NCI-H128 (cell line): ENCODE measurements at regions not wholly inside any gene's neighbourhood (a gene's known extent, or its start where the extent isn't known, plus 50 kb on each side); places are given as distances from the start of the nearest gene placed in this dataset.

Experiments used
- DNase-seq: peaks from one replicate; lab custom pipeline; 2025; ENCODE audit not compliant: unreplicated experiment; lab: John Stamatoyannopoulos, UW

GRCh38 chr9:12930906-12931305 is 156.1 kb downstream of the LURAP1L start:
- DNase-seq = no peak

DNA sequence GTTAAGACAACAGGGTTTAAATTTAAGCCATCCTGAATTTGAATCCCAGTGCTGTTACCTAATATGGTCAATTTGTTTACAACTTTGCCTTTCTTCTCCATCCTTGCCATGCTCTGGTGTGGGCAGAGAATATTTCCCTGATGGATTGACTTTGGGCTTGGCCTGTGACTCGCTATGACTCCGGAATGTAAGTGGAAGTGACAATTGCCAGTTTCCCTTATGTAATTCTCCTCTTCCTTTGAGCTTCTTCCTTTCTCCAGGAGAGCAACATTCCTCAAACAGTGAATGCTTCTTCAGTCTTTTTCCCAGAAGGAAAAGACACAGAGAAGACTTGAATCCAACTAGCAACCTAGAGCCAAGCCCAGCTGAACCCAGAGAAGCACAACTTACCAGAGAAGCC is 159.1 kb downstream of the LURAP1L start:
- no peak for DNase-seq

- DNase-seq = no peak
Measured at GRCh38 chr9:12934545-12935272, 159.9 kb downstream of the LURAP1L start.

DNA sequence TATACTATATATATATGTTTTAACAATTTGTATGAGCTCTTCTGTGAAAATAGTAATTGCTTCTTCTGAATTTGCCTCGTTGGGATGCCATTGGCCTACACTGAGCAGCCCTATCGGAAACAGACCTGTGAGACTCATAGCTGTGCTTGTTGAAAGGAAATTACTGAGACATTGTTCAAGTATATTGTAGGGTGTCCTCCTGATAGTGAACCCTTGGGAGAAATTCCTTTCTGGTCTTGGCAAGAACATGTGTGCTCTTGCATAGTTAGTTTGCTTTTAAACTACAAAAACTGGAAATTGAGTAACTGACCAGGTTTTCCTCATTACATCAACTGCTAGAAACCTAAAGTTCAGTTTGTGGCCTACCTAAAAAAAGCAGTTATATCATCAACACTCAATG is 160.9 kb downstream of the LURAP1L start:
- no peak for DNase-seq

DNA sequence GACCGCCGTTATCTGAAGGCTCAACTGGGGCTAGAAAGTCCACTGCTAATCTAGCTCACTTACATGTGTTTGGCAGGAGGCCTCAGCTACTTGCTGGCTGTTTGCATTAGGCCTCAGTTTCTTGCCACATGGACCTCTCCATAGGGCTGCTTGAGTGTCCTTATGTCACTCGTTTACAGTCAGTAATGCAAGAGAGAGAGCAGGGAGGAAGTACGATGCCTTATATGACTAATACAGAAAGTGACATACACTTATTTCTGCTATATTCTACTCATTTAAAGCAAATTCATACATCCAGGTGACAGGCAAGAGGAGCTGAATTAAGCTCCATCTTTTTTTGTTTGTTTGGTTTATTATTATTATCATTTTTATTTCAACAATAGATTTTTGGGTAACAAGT is 179.6 kb downstream of the LURAP1L start:
- DNase-seq = no peak

DNA sequence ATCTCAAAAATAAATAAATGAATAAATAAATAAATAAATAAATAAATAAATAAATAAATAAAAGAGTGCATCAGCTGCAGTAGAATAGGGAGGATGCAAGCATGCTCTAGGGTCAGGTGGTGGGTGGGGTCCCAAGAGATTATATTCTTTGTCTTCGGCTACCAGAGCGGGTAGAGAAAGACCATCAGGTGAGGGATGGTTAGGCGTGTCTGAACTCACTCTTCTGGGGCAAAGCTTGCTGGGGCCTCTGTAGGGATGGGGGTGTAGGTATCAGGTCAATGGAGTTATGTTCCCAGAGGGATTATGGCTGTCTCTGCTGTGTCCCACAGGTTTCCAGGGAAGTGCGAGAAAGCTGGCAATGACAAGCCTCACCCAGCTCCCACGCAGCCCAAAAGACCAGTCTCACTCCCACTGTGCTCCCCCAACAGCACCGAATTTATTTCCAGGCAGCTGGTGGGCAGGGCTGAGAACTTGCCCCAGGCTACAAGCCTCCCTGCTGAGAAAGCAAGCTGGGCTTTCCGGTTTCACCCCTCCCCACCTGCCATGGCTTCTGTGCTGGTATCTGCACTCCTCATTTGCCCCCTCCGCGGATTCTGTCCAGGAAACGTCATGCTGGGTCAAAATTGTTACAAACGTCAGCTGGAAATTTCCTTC is 180.8 kb downstream of the LURAP1L start:
- no peak for DNase-seq

GRCh38 chr9:12956261-12956660 is 181.4 kb downstream of the LURAP1L start:
- no peak for DNase-seq

- no peak for DNase-seq
Measured at GRCh38 chr9:12956805-12957204, 182.0 kb downstream of the LURAP1L start.

GRCh38 chr9:12958279-12958678 is 183.5 kb downstream of the LURAP1L start:
- no peak for DNase-seq

DNA sequence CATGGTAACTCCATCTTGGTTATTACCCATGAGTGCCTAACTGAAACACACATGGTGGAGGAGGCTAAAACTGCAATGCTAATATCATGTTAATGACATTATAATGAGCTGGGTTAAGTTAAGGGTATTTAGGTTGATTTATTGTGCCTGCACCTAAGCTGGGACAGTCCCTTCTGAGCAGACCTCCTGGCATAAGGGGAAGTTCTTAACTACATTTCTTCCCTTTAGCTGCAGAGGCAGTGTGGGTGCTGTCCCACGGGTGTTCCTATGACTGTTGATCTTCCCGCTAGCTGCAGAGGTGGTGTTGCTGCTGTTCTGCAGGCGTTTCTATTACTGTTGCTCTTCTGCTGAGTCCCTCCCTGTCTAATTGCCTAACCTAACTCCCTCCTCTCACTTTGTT is 183.9 kb downstream of the LURAP1L start:
- no peak for DNase-seq

DNA sequence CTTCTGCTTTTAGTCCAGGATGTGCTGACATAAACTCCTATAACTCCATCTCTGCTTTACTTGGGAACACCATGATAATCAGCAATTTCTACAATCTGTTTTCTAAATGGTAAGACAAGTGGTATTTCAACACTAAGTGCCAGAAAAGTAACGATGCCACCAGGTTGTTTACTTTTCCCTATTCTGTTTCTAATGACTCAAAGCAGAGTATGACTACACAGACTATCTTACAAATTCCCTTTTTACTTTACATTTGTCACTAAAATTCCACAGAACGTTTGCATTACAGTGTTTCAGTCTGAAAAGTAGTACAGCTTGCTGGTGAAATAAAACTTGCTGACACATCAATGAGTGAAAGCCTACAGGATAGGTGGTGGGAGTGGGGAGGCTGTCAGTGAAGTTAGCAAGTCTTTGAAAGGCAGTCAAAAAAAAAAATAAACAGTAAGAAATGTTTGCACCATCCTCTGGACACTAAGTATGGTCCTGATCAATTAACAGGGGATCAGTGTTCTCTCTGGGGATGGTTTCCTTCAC is 186.5 kb downstream of the LURAP1L start:
- DNase-seq = no peak

DNA sequence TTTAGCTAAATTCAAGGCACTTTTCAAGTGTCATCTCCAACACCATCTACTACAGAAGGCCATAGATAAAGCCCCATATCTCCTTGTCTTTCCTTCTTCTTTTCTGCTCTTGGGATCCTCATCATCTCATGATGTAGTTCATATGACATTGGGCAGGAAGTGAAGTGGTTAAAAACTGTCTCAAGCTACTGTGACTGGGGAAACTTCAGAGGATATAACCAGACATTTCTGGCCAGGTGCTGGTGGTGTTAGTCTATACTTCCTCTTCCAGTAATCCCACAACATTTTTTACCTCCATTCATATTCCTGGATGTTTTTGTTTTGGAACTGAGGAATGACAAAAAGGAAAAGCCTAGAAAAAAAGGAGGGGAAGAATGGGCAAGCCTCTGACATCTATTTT is 188.7 kb downstream of the LURAP1L start:
- no peak for DNase-seq

DNA sequence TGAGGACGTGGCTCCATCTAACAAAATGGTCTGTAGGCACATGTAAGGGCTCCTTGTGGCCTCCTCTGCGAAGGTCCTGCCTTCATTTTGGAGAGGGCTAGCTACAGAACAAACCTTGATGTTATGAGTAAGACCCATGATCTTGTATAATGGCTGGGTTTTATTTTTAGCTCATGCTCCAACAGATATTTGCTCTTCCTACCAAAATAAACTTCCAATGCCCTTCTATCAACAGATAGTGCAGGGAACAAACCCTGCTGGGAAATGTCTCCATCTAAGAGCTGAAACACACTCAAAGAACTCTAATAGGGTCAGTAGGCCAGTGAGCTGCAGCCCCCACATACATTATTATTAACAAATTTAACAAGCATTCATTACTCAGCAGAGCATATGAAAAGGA is 189.5 kb downstream of the LURAP1L start:
- no peak for DNase-seq

- DNase-seq = no peak
Measured at GRCh38 chr9:12965303-12965702, 190.5 kb downstream of the LURAP1L start.

DNA sequence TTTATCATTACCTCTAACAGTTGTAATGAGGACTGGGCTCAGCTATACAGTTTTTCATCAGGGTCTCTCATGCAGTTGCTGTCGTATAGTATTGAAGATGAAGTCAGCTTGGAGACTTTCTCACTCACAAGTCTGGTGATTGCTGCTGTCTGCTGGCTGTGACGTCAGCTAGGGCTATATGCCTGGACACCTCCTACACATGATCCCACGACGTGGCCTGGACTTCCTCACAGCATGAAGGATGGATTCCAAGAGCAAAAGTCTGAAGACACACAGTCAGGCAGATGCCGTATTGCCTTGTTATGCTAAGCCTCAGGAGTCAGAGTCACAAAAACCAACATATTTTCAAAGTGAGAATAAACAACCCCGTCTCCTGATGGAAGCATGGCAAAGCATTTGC is 193.3 kb downstream of the LURAP1L start:
- DNase-seq = no peak

DNA sequence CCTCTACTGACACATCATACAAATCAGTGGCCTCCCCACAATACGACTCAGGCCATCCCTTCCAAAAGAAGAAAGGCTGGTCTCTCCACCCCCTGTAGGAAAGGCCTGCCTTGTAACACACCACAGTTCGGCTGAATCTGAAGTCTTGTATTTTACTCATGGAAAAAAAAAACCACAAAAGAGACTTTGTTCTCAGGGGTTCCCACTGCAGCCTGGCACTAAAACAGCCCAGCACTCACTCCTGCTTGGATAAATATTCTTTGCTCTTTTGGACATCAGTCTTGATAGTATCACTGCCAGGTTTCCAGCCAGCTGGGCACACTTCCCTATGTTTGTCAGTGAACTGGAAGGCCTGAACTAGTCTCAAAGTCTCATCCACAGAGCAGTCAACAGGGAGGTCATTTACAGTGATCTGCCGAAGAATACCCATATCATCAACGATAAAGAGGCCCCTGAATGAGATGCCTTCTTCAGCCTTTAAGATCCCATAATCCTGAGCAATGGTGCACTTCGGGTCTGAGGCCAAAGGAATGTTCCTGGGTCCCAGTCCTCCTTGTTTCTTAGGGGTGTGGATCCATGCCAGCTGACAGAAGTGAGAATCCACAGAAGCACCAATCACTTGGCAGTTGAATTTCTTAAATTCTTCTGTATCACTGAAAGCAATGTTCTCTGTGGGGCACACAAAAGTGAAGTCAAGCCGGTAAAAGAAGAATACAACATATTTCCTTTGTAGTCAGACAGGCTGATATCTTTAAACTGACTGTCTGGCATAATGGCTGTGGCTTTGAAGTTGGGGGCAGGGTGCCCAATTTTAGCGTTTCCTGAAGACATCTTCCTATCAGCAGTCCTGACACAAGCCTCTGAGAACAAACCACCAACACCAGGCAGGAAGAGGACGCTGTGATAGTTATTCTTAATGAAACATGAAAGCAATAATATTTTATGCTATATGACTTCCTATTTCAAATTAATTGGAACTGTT is 198.1 kb downstream of the LURAP1L start:
- no peak for DNase-seq

- DNase-seq = no peak
Measured at GRCh38 chr9:12973710-12974109, 198.9 kb downstream of the LURAP1L start.

- DNase-seq = no peak
Measured at GRCh38 chr9:12974671-12975070, 199.9 kb downstream of the LURAP1L start.

DNA sequence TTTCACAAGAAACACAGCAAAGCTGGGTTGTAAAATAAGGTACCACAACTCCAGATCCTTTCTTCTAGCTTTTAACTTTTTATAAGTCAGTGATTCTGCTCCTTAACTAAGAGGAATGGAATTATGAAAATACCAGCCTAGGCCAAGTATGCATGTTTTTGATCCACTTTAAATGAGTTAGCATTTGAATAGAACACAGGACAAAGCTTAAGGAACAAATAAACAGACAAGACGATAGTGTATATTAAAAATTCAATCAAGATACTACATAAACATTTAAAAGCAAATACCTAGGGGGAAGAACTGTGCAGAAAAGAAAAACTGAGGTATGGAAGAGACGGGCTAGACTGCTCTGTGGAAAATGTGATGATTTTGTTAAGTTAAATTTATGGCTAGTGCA is 200.7 kb downstream of the LURAP1L start:
- DNase-seq = no peak

GRCh38 chr9:12980085-12980851 is 205.4 kb downstream of the LURAP1L start:
- DNase-seq = no peak

DNA sequence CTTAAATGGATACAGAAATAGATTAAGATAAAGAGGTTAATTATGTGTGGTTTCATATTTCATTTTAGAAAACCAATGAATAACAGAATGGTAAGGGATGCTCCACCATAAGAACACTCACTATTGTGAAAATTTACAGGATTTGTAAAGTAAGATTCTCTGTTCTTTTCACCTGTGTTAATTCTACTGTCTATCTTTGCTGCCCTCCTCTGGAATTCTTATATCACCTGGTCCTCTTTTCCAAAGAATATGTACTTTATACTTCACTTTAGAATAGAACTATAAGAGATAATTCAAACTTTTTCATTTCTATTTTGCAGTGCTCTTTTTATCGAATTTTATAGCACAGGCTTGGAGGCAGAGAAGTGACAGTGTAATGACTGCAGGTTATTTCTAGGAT is 213.4 kb downstream of the LURAP1L start:
- no peak for DNase-seq
